HL-60 (cell line): ENCODE measurements at regions not wholly inside any gene's neighbourhood (a gene's known extent, or its start where the extent isn't known, plus 50 kb on each side); places are given as distances from the start of the nearest gene placed in this dataset.

Experiments used
- DNase-seq, 2 experiments: peaks; one replicate each; pipeline ENCODE4 v3.0.0-alpha.2; 2010 to 2020; ENCODE audit warnings: low read depth in 1 of 2, low spot score in 1 of 2
- H3K27ac ChIP-seq: fragments of 250-450 bp; sonication (Bioruptor Pico); replicated peaks from 2 replicates; pipeline ENCODE4 v1.5.1; 2020; ENCODE audit warnings: mild to moderate bottlenecking, moderate library complexity
- H3K27me3 ChIP-seq: fragments of 250-450 bp; sonication (Bioruptor Pico); 2 replicates; pipeline ENCODE4 v1.5.1; 2021; ENCODE audit warnings: mild to moderate bottlenecking, moderate library complexity; ENCODE audit not compliant: insufficient read depth, poor library complexity, severe bottlenecking
- H3K4me3 ChIP-seq: replicated peaks from 2 replicates; pipeline ENCODE4 v1.5.1; 2011; ENCODE audit warnings: mild to moderate bottlenecking, control low read depth, low read length; ENCODE audit not compliant: insufficient read depth
- GABPA ChIP-seq: IDR thresholded peaks from 2 replicates; pipeline ENCODE4 v1.6.1; 2012; ENCODE audit warnings: low read depth
- POLR2AphosphoS5 ChIP-seq: IDR thresholded peaks from 2 replicates; pipeline ENCODE4 v1.6.1; 2012; ENCODE audit warnings: low read depth
- SPI1 ChIP-seq: IDR thresholded peaks from 2 replicates; pipeline ENCODE4 v1.6.1; 2012; ENCODE audit warnings: low read depth, mild to moderate bottlenecking, borderline replicate concordance
- TF ChIP-seq, protein P1 (sequence below): IDR thresholded peaks from 2 replicates; pipeline ENCODE4 v1.6.1; 2012; ENCODE audit warnings: low read depth; ENCODE audit not compliant: insufficient replicate concordance
- TF ChIP-seq, protein P2 (sequence below): IDR thresholded peaks from one replicate; pipeline ENCODE4 v1.5.1; 2011; ENCODE audit warnings: low read length, control low read depth, inconsistent platforms; ENCODE audit not compliant: insufficient read depth

DNA sequence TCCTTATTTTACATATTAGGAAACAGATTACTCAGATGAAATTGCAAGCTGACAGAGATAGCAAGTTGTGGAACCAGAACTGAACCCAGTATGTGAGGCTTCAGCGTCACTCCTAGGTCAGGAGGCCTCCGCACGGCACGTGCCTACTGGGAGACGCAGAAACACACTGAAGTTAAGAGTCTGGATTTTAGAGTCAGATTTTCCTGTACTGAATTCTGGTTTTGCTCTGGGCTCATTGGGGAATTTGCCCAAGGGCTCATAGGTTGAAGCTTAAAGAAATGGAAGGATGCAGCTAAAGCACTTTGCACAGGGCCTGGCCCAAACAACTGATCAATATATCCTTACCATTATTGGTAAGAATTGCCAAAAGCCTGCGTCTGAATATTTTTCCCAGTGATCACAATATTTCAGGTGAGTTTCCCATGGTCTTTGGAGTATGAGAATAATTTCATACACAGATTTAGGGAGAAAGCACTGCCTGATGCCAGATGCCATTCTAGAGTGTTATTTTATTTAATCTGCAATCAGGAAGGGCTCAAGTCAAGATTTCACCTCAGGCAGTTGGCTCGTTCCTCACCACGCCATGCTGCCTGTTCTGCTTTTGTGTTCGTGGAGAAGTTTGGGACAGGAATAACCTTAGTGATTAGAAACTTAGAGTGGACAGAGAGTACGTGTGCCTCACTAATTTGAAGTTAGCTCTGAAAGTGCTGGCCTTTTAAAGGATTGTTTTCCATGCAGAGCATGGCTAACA lies 331.9 kb downstream of the MYCN start:
- no peak overlapping the region for H3K4me3 ChIP-seq
- TF ChIP-seq, protein P1, sequence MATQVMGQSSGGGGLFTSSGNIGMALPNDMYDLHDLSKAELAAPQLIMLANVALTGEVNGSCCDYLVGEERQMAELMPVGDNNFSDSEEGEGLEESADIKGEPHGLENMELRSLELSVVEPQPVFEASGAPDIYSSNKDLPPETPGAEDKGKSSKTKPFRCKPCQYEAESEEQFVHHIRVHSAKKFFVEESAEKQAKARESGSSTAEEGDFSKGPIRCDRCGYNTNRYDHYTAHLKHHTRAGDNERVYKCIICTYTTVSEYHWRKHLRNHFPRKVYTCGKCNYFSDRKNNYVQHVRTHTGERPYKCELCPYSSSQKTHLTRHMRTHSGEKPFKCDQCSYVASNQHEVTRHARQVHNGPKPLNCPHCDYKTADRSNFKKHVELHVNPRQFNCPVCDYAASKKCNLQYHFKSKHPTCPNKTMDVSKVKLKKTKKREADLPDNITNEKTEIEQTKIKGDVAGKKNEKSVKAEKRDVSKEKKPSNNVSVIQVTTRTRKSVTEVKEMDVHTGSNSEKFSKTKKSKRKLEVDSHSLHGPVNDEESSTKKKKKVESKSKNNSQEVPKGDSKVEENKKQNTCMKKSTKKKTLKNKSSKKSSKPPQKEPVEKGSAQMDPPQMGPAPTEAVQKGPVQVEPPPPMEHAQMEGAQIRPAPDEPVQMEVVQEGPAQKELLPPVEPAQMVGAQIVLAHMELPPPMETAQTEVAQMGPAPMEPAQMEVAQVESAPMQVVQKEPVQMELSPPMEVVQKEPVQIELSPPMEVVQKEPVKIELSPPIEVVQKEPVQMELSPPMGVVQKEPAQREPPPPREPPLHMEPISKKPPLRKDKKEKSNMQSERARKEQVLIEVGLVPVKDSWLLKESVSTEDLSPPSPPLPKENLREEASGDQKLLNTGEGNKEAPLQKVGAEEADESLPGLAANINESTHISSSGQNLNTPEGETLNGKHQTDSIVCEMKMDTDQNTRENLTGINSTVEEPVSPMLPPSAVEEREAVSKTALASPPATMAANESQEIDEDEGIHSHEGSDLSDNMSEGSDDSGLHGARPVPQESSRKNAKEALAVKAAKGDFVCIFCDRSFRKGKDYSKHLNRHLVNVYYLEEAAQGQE = no peak
- TF ChIP-seq, protein P2, sequence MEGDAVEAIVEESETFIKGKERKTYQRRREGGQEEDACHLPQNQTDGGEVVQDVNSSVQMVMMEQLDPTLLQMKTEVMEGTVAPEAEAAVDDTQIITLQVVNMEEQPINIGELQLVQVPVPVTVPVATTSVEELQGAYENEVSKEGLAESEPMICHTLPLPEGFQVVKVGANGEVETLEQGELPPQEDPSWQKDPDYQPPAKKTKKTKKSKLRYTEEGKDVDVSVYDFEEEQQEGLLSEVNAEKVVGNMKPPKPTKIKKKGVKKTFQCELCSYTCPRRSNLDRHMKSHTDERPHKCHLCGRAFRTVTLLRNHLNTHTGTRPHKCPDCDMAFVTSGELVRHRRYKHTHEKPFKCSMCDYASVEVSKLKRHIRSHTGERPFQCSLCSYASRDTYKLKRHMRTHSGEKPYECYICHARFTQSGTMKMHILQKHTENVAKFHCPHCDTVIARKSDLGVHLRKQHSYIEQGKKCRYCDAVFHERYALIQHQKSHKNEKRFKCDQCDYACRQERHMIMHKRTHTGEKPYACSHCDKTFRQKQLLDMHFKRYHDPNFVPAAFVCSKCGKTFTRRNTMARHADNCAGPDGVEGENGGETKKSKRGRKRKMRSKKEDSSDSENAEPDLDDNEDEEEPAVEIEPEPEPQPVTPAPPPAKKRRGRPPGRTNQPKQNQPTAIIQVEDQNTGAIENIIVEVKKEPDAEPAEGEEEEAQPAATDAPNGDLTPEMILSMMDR = no peak
- no peak for TF ChIP-seq SPI1
- no peak for TF ChIP-seq POLR2AphosphoS5
- TF ChIP-seq GABPA = no peak
- H3K27me3 ChIP-seq = no peaks in the 10 kb centered on the region
- no peak overlapping the region for H3K27ac ChIP-seq
- no peak for DNase-seq

DNA sequence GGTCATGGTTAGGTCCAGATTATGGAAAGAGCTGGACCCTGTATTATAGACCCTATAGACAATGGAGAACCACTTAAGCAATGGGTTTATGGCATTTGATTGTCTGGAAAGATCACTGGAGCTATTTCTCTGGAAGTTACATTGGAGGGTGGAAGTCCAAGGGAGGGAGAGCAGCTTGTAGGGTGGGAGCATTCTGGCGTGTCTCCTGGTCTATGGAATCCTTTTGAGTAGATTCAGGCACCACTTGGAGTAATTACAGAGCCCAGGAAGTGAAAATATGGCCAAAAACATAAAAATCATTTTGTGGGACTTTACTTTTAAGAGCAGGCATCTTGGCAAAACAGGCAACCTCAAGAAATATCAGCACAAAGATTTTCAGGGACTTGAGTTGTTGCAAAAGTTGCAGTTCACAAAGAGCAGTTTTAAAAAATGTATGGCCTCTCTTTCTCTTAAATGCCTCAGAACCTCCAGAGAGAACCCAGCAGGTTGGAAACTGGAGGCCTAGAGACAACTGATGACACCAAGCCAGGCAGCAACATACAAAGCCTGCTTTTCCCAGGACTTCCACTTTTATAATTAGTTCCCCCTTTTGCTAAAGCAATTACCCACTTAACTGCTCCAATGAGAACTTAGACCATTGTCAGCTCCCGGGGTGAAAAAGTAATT lies 331.0 kb downstream of the MYCN start:
- no peaks in the 10 kb centered on the region for H3K27me3 ChIP-seq
- no peak for DNase-seq
- no peak overlapping the region for H3K27ac ChIP-seq
- no peak for TF ChIP-seq GABPA
- no peak for TF ChIP-seq SPI1
- TF ChIP-seq, protein P2 = no peak
- TF ChIP-seq, protein P1 = no peak
- TF ChIP-seq POLR2AphosphoS5 = no peak
- H3K4me3 ChIP-seq = no peak overlapping the region

DNA sequence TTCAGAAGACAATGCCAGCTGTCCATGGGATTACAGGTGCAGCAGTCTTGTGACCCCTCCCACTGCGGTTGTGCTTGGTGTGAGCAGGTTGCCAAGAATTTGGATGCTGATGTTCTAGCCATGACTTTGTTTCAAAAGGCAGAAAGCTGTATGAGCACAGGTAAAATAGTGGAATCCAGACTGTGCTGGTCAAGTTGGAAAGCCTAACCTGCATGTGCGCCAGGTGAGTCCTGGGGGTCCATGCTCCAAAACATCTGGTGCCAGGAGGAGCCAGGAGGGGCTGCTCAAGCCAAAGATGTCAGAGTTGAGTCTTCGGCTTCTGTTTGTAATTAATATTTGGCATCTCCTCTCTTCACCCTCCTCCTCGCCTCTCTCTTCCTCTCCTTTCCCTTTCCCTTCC lies 330.1 kb downstream of the MYCN start:
- Histone ChIP-seq H3K27me3 (no peaks in the 10 kb centered on the region), H3K4me3 (no peak overlapping the region), H3K27ac (no peak overlapping the region)
- TF ChIP-seq POLR2AphosphoS5 (no peak), GABPA (no peak), SPI1 (no peak)
- TF ChIP-seq, protein P1 = no peak
- TF ChIP-seq, protein P2 = no peak
- DNase-seq = no peak
